Ascending aorta (tissue), 2 donors: ENCODE measurements at regions not wholly inside any gene's neighbourhood (a gene's known extent, or its start where the extent isn't known, plus 50 kb on each side); places are given as distances from the start of the nearest gene placed in this dataset.

Experiments used
- DNase-seq, 2 donors: peaks; one replicate each; pipeline ENCODE4 v3.0.0-alpha.2; 2019; ENCODE audit warnings: low spot score in 2 of 2
- H3K27ac ChIP-seq, 2 donors: fragments of 200-600 bp; sonication (generic); one replicate each; pipeline ENCODE4 v1.5.1; 2016 to 2017; ENCODE audit warnings: mild to moderate bottlenecking in 1 of 2
- H3K27me3 ChIP-seq: fragments of 200-600 bp; sonication (generic); one replicate; pipeline ENCODE4 v1.5.1; 2017
- H3K36me3 ChIP-seq, 2 donors: fragments of 200-600 bp; sonication (generic); one replicate each; pipeline ENCODE4 v1.5.1; 2016
- H3K4me1 ChIP-seq, 2 donors: fragments of 200-600 bp; sonication (generic); one replicate each; pipeline ENCODE4 v1.5.1; 2016 to 2017; ENCODE audit warnings: mild to moderate bottlenecking in 1 of 2
- H3K4me3 ChIP-seq, 2 donors: fragments of 200-600 bp; sonication (generic); one replicate each; pipeline ENCODE4 v1.5.1; 2016 to 2017; ENCODE audit warnings: mild to moderate bottlenecking in 1 of 2
- H3K9me3 ChIP-seq, 2 donors: fragments of 200-600 bp; sonication (generic); one replicate each; pipeline ENCODE4 v1.5.1; 2016
- intact Hi-C: fragments of 100-400 bp; cut with DNase I; formaldehyde crosslinking; loops from one replicate; pipeline ENCODE4 v1.15.1; 2023
- TF ChIP-seq, protein P1 (sequence below), 3 experiments: fragments of 200-600 bp in 2 of 3; fragments of 450-650 bp in 1 of 3; sonication (generic) in 2 of 3; IDR thresholded peaks; one replicate each; pipeline ENCODE4 v1.5.1; 2016 to 2019; ENCODE audit warnings: antibody characterized with exemption in 3 of 3, mild to moderate bottlenecking in 1 of 3, moderate library complexity in 1 of 3

DNA sequence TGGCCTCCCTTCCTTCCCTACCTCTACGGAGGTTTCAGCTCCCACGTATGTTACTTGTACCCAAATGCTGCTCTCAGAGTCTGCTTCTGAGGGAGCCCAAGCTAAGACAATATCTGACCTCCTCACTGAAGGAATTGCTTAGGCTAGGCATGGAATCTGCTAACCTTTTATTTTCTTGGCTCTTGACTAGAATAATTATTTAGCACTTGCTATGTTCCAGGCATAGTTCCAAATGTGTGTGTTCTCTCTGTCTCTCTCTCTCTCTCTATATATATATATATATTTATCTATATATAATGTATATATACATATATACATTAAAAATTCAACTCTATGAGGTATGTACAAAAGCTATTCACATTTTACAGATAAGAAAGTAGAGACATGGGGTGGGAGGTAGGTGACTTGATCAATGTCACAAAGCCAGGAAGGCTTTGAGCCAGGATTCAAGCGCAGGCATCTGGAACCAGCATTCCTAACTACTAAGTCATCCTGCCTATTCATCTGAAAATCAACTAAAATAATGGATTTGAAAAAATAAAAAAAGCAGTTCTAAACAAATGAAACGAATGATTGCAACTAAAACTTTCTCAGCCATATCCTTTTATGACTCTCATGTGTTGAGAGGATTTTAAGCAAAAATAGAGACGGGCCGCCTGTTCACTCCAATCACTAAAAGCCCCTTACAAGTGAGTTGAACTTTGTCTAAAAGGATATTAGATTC, 189.7 kb upstream of the JAG1 start:
- peak overlapping the region in 1 of 2 donors; percentile 0 for H3K4me3 ChIP-seq
- H3K4me1 ChIP-seq: peaks cover 0 to 25% of the 10 kb centered on the region in 2 donors
- intact Hi-C loops: loop anchor here (5.0 kb wide), 1 partner anchor 191 kb away; the partner anchor contains the start of gene JAG1
- H3K36me3 ChIP-seq: no peaks in the 10 kb centered on the region
- peak overlapping the region; percentile 59 to 72 for H3K27ac ChIP-seq
- TF ChIP-seq, protein P1, sequence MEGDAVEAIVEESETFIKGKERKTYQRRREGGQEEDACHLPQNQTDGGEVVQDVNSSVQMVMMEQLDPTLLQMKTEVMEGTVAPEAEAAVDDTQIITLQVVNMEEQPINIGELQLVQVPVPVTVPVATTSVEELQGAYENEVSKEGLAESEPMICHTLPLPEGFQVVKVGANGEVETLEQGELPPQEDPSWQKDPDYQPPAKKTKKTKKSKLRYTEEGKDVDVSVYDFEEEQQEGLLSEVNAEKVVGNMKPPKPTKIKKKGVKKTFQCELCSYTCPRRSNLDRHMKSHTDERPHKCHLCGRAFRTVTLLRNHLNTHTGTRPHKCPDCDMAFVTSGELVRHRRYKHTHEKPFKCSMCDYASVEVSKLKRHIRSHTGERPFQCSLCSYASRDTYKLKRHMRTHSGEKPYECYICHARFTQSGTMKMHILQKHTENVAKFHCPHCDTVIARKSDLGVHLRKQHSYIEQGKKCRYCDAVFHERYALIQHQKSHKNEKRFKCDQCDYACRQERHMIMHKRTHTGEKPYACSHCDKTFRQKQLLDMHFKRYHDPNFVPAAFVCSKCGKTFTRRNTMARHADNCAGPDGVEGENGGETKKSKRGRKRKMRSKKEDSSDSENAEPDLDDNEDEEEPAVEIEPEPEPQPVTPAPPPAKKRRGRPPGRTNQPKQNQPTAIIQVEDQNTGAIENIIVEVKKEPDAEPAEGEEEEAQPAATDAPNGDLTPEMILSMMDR (IDR thresholded peaks at IDR 0.05): no peak
- H3K27me3 ChIP-seq: no peaks in the 10 kb centered on the region
- H3K9me3 ChIP-seq: no peaks in the 10 kb centered on the region
- no peak for DNase-seq

DNA sequence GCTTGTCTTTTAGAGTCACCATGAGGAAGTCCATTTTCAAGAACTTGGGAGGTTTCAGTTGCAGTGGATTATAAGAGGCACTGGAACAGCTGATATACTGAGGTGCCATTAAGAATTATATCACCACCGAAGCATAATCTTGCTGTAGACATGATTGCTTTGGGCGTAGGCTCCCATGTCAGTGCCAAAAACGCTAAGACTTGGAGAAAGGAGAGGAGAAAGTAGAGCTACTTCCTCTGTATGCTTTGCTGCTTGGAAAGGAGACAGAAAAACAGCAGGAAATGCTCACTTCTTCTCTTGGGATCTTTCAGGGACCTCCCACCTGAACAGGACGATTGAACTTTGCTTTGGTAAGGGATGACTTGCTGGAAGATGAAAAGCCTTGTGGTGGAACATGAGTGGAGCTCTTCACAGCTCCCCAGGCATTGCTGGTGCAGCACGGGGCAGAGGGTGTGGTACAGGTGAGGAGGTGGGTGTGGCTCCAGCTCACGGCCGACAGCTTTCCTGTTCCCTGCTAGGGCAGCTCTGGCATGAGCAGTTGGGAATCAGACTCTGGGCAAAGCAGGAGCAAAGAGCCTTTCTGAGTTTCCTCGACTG, 190.4 kb upstream of the JAG1 start:
- H3K9me3 ChIP-seq: no peaks in the 10 kb centered on the region
- DNase-seq: no peak
- H3K27ac ChIP-seq: peak overlapping the region; percentile 59 to 72
- no peaks in the 10 kb centered on the region for H3K27me3 ChIP-seq
- H3K36me3 ChIP-seq: no peaks in the 10 kb centered on the region
- TF ChIP-seq, protein P1 (IDR thresholded peaks at IDR 0.05): no peak
- peaks cover 0 to 25% of the 10 kb centered on the region in 2 donors for H3K4me1 ChIP-seq
- H3K4me3 ChIP-seq: peak overlapping the region in 1 of 2 donors; percentile 0
- intact Hi-C loops: loop anchor here (5.0 kb wide), 1 partner anchor 192 kb away; the partner anchor contains the start of gene JAG1

DNA sequence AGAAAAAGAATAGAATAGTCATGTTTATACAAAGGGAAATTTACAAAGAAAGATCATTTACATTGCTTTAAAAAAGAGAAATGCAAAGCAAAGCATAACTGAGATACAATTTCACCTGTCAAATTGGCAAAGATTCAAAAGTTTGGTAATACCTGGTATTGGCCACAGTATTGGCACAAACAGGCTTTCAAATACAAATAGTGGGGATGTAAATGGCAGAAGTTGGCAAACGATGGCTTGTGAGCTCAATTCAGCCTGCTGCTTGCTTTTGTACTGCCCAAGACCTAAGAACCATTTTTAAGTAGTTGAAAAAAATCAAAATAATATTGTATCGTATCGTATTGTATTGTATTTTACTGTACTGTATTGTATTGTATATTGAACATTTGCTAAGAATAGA, 194.5 kb upstream of the JAG1 start:
- Histone ChIP-seq H3K36me3 (no peaks in the 10 kb centered on the region), H3K9me3 (no peaks in the 10 kb centered on the region), H3K27me3 (no peaks in the 10 kb centered on the region), H3K4me1 (peaks cover 0 to 11% of the 10 kb centered on the region in 2 donors), H3K27ac (no peak overlapping the region), H3K4me3 (no peak overlapping the region)
- TF ChIP-seq, protein P1 (IDR thresholded peaks at IDR 0.05): no peak
- intact Hi-C loops: no loop called here
- DNase-seq: no peak

DNA sequence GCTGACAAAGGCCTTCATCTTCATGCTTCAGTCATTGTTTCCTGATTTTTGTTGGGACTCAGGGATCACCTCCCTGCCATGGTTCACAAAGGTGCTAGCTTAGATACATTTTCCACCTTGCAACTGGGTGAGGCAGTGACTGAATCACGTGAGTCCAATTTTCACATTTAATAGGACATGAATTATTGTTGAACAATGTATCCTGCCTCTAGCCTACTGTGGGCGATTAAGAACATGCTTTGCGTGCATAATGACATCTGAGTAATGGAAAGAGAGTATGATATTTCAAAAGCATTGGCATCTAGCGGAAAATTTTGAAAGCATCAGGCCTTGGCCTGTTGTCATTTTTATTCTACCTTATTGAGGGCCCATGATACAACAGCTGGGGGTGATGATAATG, 199.2 kb upstream of the JAG1 start:
- intact Hi-C loops: no loop called here
- no peaks in the 10 kb centered on the region for H3K27me3 ChIP-seq
- TF ChIP-seq, protein P1 (IDR thresholded peaks at IDR 0.05): no peak
- no peaks in the 10 kb centered on the region for H3K9me3 ChIP-seq
- DNase-seq: no peak
- no peaks in the 10 kb centered on the region for H3K36me3 ChIP-seq
- H3K27ac ChIP-seq: no peak overlapping the region
- H3K4me3 ChIP-seq: no peak overlapping the region
- peaks cover 0 to 11% of the 10 kb centered on the region in 2 donors for H3K4me1 ChIP-seq

DNA sequence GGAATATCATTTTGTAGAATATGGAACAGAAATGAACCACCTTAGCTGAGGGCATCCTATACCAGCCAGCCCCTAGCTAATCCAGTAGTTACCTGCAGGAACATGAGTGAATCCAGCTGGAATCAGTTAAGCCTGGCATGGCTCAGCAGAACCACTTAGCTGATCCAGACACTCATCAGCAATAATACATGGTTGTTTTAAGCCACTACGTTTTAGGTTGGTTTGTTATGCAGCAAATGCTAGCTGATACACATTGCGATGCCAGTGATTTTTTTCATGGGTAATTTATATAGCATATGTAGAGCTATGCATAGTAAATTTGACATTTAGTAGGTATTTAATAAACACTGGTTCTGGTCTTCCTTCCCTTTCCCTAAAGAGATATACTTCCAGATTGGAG, 201.9 kb upstream of the JAG1 start:
- Histone ChIP-seq H3K27me3 (no peaks in the 10 kb centered on the region), H3K4me3 (no peak overlapping the region), H3K27ac (no peak overlapping the region), H3K36me3 (no peaks in the 10 kb centered on the region), H3K9me3 (no peaks in the 10 kb centered on the region), H3K4me1 (peaks cover 0 to 11% of the 10 kb centered on the region in 2 donors)
- no peak for DNase-seq
- intact Hi-C loops: no loop called here
- TF ChIP-seq, protein P1 (IDR thresholded peaks at IDR 0.05): no peak
